ENCODE measurements at regions not wholly inside any gene's neighbourhood (a gene's known extent, or its start where the extent isn't known, plus 50 kb on each side); places are given as distances from the start of the nearest gene placed in this dataset.

DNA sequence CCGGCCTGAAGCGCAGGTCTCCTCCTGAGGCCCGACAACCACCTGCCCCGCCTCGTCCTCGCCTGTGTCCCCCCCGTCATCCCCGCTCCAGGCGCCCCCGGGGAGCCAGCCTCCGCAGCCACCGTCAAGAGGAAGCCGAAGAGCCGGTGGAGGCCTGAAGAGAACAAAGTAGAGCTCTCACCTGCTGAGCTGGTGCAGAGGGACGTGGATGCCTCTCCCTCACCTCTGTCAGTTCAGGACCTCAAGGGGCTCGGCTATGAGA is 169.9 kb downstream of the HINT1 start:
- TF ChIP-seq, protein P1, sequence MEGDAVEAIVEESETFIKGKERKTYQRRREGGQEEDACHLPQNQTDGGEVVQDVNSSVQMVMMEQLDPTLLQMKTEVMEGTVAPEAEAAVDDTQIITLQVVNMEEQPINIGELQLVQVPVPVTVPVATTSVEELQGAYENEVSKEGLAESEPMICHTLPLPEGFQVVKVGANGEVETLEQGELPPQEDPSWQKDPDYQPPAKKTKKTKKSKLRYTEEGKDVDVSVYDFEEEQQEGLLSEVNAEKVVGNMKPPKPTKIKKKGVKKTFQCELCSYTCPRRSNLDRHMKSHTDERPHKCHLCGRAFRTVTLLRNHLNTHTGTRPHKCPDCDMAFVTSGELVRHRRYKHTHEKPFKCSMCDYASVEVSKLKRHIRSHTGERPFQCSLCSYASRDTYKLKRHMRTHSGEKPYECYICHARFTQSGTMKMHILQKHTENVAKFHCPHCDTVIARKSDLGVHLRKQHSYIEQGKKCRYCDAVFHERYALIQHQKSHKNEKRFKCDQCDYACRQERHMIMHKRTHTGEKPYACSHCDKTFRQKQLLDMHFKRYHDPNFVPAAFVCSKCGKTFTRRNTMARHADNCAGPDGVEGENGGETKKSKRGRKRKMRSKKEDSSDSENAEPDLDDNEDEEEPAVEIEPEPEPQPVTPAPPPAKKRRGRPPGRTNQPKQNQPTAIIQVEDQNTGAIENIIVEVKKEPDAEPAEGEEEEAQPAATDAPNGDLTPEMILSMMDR (IDR thresholded peaks at IDR 0.05), result no peak
- TF ChIP-seq, protein P2, sequence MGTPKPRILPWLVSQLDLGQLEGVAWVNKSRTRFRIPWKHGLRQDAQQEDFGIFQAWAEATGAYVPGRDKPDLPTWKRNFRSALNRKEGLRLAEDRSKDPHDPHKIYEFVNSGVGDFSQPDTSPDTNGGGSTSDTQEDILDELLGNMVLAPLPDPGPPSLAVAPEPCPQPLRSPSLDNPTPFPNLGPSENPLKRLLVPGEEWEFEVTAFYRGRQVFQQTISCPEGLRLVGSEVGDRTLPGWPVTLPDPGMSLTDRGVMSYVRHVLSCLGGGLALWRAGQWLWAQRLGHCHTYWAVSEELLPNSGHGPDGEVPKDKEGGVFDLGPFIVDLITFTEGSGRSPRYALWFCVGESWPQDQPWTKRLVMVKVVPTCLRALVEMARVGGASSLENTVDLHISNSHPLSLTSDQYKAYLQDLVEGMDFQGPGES (IDR thresholded peaks at IDR 0.05; ENCODE audit: low read depth, low read length), result no peak
- no peak for TF ChIP-seq SIN3A (IDR thresholded peaks at IDR 0.05; ENCODE audit: borderline replicate concordance, low read depth, low read length)
- no peak for TF ChIP-seq POLR2AphosphoS5 (IDR thresholded peaks at IDR 0.05; ENCODE audit: low read depth, low read length)
- no peak for TF ChIP-seq TAF1 (IDR thresholded peaks at IDR 0.05; ENCODE audit: borderline replicate concordance, low read depth, low read length)
- no peak for TF ChIP-seq GABPA (IDR thresholded peaks at IDR 0.05; ENCODE audit: low read depth)
- TF ChIP-seq, protein P3, sequence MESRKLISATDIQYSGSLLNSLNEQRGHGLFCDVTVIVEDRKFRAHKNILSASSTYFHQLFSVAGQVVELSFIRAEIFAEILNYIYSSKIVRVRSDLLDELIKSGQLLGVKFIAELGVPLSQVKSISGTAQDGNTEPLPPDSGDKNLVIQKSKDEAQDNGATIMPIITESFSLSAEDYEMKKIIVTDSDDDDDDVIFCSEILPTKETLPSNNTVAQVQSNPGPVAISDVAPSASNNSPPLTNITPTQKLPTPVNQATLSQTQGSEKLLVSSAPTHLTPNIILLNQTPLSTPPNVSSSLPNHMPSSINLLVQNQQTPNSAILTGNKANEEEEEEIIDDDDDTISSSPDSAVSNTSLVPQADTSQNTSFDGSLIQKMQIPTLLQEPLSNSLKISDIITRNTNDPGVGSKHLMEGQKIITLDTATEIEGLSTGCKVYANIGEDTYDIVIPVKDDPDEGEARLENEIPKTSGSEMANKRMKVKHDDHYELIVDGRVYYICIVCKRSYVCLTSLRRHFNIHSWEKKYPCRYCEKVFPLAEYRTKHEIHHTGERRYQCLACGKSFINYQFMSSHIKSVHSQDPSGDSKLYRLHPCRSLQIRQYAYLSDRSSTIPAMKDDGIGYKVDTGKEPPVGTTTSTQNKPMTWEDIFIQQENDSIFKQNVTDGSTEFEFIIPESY (IDR thresholded peaks at IDR 0.05; ENCODE audit: borderline replicate concordance, low read depth), result no peak
- no peak for TF ChIP-seq EP300 (IDR thresholded peaks at IDR 0.05; ENCODE audit: borderline replicate concordance in 1 of 2, low read depth in 1 of 2, low read length in 1 of 2)
- no peak for TF ChIP-seq SMC3 (IDR thresholded peaks at IDR 0.05; ENCODE audit: low read depth, low read length)
- TF ChIP-seq RCOR1 (IDR thresholded peaks at IDR 0.05; ENCODE audit: low read length), result no peak
- no peak for TF ChIP-seq CHD2 (IDR thresholded peaks at IDR 0.05; ENCODE audit: low read length, partially characterized antibody)
